GM13976 (cell line): ENCODE measurements at regions not wholly inside any gene's neighbourhood (a gene's known extent, or its start where the extent isn't known, plus 50 kb on each side); places are given as distances from the start of the nearest gene placed in this dataset.
"Not testable (repeated sequence)": the region's sequence is repeated elsewhere in the genome, so short reads cannot be mapped to it uniquely, and the experiment has no call there.

Experiments used
- DNase-seq: peaks from one replicate; pipeline ENCODE4 v3.0.0; 2012; ENCODE audit warnings: low spot score
- in situ Hi-C: fragments of 300-500 bp; cut with MboI; formaldehyde crosslinking; loops from one replicate; pipeline ENCODE4 v1.12.0; 2022; ENCODE audit warnings: low sequenced_read_pairs, mixed read lengths, inconsistent platforms; ENCODE audit not compliant: unreplicated experiment
- TF ChIP-seq, protein P1 (sequence below): IDR thresholded peaks from 2 replicates; pipeline ENCODE4 v1.5.1; 2012; ENCODE audit warnings: borderline replicate concordance, mild to moderate bottlenecking; ENCODE audit not compliant: insufficient read depth; ENCODE audit errors: extremely low read depth, missing control alignments, control extremely low read depth

DNA sequence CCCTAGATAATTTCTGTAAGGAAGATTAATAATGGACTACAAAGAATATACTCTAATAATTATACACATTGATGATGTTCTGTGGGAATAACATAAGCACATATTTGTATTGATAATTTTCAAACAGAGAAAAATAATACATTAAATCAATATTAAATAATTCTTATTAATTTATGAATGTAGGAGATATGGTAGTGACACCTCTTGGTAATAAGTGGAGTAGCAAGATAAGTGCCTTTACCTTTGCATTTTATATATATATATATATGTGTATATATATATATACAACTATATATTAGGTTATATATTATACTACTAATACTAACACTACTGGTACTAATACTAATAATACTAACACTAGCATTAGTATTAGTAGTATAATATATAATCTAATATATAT lies 905.8 kb downstream of the SLITRK1 start:
- TF ChIP-seq, protein P1, sequence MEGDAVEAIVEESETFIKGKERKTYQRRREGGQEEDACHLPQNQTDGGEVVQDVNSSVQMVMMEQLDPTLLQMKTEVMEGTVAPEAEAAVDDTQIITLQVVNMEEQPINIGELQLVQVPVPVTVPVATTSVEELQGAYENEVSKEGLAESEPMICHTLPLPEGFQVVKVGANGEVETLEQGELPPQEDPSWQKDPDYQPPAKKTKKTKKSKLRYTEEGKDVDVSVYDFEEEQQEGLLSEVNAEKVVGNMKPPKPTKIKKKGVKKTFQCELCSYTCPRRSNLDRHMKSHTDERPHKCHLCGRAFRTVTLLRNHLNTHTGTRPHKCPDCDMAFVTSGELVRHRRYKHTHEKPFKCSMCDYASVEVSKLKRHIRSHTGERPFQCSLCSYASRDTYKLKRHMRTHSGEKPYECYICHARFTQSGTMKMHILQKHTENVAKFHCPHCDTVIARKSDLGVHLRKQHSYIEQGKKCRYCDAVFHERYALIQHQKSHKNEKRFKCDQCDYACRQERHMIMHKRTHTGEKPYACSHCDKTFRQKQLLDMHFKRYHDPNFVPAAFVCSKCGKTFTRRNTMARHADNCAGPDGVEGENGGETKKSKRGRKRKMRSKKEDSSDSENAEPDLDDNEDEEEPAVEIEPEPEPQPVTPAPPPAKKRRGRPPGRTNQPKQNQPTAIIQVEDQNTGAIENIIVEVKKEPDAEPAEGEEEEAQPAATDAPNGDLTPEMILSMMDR, result no peak
- DNase-seq, result no peak
- in situ Hi-C loops, result no loop called here

GRCh38 chr13:82963226-82964099 lies 918.8 kb downstream of the SLITRK1 start:
- in situ Hi-C loops, result no loop called here
- no peak for DNase-seq
- TF ChIP-seq, protein P1, result no peak

- no peak for DNase-seq
- in situ Hi-C loops, result no loop called here
- TF ChIP-seq, protein P1, result no peak
Measured at GRCh38 chr13:82962397-82962796, 919.9 kb downstream of the SLITRK1 start.

DNA sequence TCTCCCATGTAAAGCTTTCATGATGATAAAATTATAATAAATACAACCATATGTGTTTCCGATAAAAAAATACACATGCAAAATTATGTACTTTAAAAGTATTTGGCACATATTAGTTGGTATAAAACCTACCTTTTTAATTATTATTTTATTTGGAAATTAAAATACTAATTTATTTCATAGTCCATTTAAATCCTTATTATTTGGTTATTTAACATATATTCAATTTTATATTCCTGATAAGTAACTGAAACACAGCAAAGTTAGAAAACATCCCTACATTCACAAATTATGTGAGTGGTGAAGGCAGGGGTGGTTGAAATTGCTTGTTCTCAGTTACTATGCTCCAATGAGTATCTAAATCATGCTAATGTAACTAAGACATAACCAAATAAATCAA lies 920.5 kb downstream of the SLITRK1 start:
- DNase-seq, result no peak
- in situ Hi-C loops, result no loop called here
- TF ChIP-seq, protein P1, result no peak

DNA sequence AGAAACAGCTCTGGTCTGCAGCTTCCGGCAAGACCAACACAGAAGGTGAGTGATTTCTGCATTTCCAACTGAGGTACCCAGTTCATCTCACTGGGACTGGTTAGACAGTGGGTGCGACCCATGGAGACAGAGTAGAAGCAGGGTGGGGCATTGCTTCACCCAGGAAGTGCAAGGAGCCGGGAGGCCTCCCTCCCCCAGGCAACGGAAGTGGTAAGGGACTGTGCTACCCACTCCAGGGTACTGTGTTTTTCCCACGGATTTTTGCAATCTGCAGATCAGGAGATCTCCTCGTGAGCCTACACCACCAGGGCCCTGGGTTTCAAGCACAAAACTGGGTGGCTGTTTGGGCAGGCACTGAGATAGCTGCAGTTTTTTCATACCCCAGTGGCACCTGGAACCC lies 929.9 kb downstream of the SLITRK1 start:
- DNase-seq, in situ Hi-C loops: not testable (repeated sequence)

DNA sequence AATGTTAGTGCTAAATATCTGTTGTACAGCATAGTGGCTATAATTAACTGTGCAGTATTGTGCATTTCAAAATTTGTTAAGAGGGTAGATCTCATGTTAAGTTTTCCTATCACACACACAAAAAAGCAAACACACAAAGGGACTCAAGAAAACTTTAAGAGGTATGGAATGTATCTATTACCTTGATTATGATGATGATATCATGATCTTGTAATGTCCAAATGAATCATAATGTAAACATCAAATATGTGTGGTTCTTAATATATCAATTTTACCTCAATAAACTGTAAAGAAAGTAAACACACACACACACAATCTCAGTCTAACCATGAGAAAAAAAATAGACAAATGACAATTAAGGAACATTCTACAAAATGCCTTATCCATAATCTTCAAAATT lies 934.6 kb downstream of the SLITRK1 start:
- in situ Hi-C loops, result no loop called here
- no peak for DNase-seq
- TF ChIP-seq, protein P1, result no peak

DNA sequence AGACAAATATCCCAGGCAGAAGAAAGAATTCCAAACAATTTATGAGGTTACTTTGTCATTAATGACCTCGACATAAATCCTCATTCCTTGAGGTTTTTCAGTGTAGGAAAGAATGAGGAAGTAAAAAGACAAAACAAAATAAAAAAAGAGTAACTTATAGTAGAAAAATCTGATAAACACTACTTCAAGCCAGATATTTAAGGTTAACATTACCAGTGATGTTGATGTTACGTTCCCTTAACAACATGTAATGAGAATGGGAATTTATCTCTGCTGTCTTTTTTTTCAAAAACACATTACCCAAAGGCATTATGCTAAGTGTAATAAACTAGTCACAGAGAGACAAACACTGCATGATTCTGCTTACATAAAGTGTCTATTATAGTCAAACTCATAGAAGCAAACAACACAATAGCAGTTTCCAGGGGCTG lies 935.1 kb downstream of the SLITRK1 start:
- DNase-seq, result no peak
- in situ Hi-C loops, result no loop called here
- TF ChIP-seq, protein P1, result no peak
